ENCODE measurements at regions not wholly inside any gene's neighbourhood (a gene's known extent, or its start where the extent isn't known, plus 50 kb on each side); places are given as distances from the start of the nearest gene placed in this dataset.

DNA sequence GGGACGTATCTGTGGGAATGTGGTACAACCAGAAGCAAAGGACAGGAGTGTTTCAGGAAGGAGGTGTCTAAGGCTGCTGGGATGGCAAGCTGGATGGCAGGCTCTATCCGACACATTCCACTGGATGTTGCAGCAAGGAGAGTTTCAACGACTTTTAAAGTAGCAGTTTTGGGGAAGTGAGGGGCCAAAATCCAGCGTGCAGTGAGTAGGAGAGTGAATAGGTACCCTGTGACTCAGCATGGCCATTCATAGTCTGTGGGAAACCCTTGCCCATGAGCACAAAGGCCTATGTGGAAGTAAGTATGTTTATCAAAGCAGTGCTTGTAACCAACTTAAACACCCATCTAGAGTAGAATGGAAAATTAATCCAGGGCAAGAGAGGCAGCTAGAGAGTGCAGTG is 664.7 kb downstream of the ACTL7B start:
- no peak overlapping the region for H3K4me3 ChIP-seq (ENCODE audit: control insufficient read depth in 1 of 7, extremely low read depth in 1 of 7, insufficient read depth in 4 of 7, low read depth in 2 of 7, low read length in 6 of 7)
- H3K9me3 ChIP-seq (ENCODE audit: control extremely low read depth in 1 of 5, control insufficient read depth in 4 of 5, insufficient read depth in 2 of 5, low read depth in 1 of 5, low read length in 4 of 5), result no peaks in the 10 kb centered on the region
- H3K36me3 ChIP-seq (ENCODE audit: control insufficient read depth in 4 of 4, insufficient read depth in 4 of 4, low read length in 3 of 4), result no peaks in the 10 kb centered on the region
- peaks cover 0 to 5% (median 2%) of the 10 kb centered on the region in 4 experiments for H3K4me1 ChIP-seq (ENCODE audit: control extremely low read depth in 1 of 4, control insufficient read depth in 4 of 4, insufficient read depth in 4 of 4, low read length in 3 of 4)
- no peak overlapping the region for H3K27ac ChIP-seq (ENCODE audit: insufficient read depth in 1 of 2, low read depth in 1 of 2, low read length in 2 of 2, poor library complexity in 1 of 2, severe bottlenecking in 2 of 2)
- ChIA-PET POLR2A (no interaction called here), CTCF (interaction anchor here (0.9 kb wide), 1 partner anchor 9 kb away, joined by 4 read pairs; no protein-coding TSS in a partner anchor)
- peak; percentile 28 to 82 (median 79) for DNase-seq
- no peaks in the 10 kb centered on the region for H3K27me3 ChIP-seq (replicated peaks in 2 of 5; ENCODE audit: control insufficient read depth in 4 of 5, insufficient read depth in 5 of 5, low read length in 4 of 5)
- WGBS (ENCODE audit: insufficient coverage), result 47% methylated on average over 4 of the region's 4 CpGs

DNA sequence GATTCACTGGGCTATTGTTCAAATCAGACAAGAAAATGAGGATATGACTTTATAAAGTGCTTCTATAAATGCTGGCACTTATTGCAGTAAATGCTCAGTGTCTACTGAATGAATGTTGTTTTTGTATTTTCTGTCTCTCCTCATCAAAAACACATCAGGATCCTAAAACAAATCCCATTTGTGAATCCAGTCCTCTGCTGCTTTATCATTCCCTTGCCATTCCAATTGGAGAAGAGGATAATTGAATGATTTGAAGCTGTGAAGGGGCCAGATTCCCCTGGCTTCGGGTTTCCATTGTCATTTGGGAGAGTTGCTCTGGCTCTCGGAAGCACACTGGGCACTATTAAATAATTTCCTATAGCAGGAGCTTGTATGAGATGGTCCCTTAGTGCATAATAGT is 666.8 kb downstream of the ACTL7B start:
- DNase-seq, result no peak
- 83% methylated on average over 1 of the region's 2 CpGs for WGBS (ENCODE audit: insufficient coverage)
- POLR2A ChIA-PET, result interaction anchor here (0.6 kb wide), 1 partner anchor 47 kb away, joined by 4 read pairs; no protein-coding TSS in a partner anchor

DNA sequence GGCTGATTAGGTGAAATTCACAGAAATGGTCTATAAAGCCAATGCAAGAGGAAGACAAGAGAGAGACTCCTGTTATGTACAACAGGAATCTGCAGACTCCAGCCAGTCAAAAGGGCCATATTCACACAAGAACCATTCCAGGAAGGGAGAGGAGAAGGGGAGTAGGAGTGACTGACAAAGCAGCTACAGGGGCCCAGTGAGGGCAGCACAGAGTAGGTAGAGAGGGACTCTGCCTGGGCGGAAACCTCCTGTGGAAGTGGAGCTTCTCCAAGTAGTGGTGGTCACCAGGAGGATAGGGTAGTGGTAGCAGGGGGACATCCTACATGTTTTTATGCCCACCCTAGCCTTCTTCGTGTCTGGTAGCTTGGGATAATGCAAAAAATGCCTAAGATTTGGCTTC is 667.3 kb downstream of the ACTL7B start:
- Histone ChIP-seq H3K9me3 (ENCODE audit: control extremely low read depth in 1 of 5, control insufficient read depth in 4 of 5, insufficient read depth in 2 of 5, low read depth in 1 of 5, low read length in 4 of 5) (no peaks in the 10 kb centered on the region), H3K27ac (ENCODE audit: insufficient read depth in 1 of 2, low read depth in 1 of 2, low read length in 2 of 2, poor library complexity in 1 of 2, severe bottlenecking in 2 of 2) (no peak overlapping the region), H3K4me3 (ENCODE audit: control insufficient read depth in 1 of 7, extremely low read depth in 1 of 7, insufficient read depth in 4 of 7, low read depth in 2 of 7, low read length in 6 of 7) (no peak overlapping the region), H3K27me3 (replicated peaks in 2 of 5; ENCODE audit: control insufficient read depth in 4 of 5, insufficient read depth in 5 of 5, low read length in 4 of 5) (no peaks in the 10 kb centered on the region), H3K4me1 (ENCODE audit: control extremely low read depth in 1 of 4, control insufficient read depth in 4 of 4, insufficient read depth in 4 of 4, low read length in 3 of 4) (peaks cover 0 to 12% (median 8%) of the 10 kb centered on the region in 4 experiments), H3K36me3 (ENCODE audit: control insufficient read depth in 4 of 4, insufficient read depth in 4 of 4, low read length in 3 of 4) (no peaks in the 10 kb centered on the region)
- 100% methylated on average over 2 of the region's 2 CpGs for WGBS (ENCODE audit: insufficient coverage)
- ChIA-PET CTCF (interaction anchor here (0.5 kb wide), 1 partner anchor 689 kb away, joined by 3 read pairs; no protein-coding TSS in a partner anchor), POLR2A (no interaction called here)
- DNase-seq, result no peak

More for the DNA sequence above, 666.8 kb downstream of the ACTL7B start:
- H3K36me3 ChIP-seq (ENCODE audit: control insufficient read depth in 4 of 4, insufficient read depth in 4 of 4, low read length in 3 of 4), result no peaks in the 10 kb centered on the region
- H3K9me3 ChIP-seq (ENCODE audit: control extremely low read depth in 1 of 5, control insufficient read depth in 4 of 5, insufficient read depth in 2 of 5, low read depth in 1 of 5, low read length in 4 of 5), result no peaks in the 10 kb centered on the region
- H3K27ac ChIP-seq (ENCODE audit: insufficient read depth in 1 of 2, low read depth in 1 of 2, low read length in 2 of 2, poor library complexity in 1 of 2, severe bottlenecking in 2 of 2), result no peak overlapping the region
- H3K4me3 ChIP-seq (ENCODE audit: control insufficient read depth in 1 of 7, extremely low read depth in 1 of 7, insufficient read depth in 4 of 7, low read depth in 2 of 7, low read length in 6 of 7), result no peak overlapping the region
- H3K4me1 ChIP-seq (ENCODE audit: control extremely low read depth in 1 of 4, control insufficient read depth in 4 of 4, insufficient read depth in 4 of 4, low read length in 3 of 4), result peaks cover 0 to 12% (median 8%) of the 10 kb centered on the region in 4 experiments
- CTCF ChIA-PET, result interaction anchor here (0.5 kb wide), 1 partner anchor 689 kb away, joined by 3 read pairs; no protein-coding TSS in a partner anchor
- H3K27me3 ChIP-seq (replicated peaks in 2 of 5; ENCODE audit: control insufficient read depth in 4 of 5, insufficient read depth in 5 of 5, low read length in 4 of 5), result no peaks in the 10 kb centered on the region

DNA sequence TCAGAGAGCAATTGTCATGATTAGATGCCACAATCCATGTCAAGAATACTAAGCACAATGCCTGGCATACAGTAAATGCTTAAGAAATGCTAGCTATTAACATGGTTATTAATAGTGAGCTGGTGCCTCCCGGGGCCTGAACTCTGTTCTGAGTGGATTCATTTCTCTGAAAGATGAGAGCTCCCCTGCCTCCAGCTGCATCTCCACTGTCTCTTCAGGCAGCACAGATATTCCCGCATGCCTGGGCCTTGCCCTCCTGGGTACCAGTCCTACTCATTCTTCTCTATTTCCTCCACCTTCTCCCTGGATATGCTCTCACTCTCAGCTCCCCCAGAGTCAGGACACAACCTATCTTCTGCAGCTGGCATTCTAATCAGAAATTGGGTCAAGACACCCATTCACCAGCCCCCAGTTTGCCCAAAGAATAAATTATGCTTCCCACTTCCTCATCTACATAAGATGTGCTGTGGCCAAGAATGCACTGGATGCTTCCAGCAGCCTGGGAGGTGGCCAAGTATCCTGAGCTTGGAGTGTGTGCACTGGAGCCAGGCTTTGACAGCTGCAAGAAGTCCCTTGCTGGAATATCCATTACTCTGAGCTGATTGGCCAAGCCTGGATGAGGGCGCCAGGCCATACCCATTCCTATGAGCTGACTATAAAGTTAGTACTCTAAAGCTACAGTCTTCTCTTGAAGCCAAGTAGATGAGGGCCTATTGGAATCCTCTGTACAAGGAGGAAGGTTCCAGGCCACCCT is 669.0 kb downstream of the ACTL7B start:
- Histone ChIP-seq H3K27me3 (replicated peaks in 2 of 5; ENCODE audit: control insufficient read depth in 4 of 5, insufficient read depth in 5 of 5, low read length in 4 of 5) (no peaks in the 10 kb centered on the region), H3K27ac (ENCODE audit: insufficient read depth in 1 of 2, low read depth in 1 of 2, low read length in 2 of 2, poor library complexity in 1 of 2, severe bottlenecking in 2 of 2) (no peak overlapping the region), H3K4me1 (ENCODE audit: control extremely low read depth in 1 of 4, control insufficient read depth in 4 of 4, insufficient read depth in 4 of 4, low read length in 3 of 4) (peaks cover 0 to 16% (median 10%) of the 10 kb centered on the region in 4 experiments), H3K9me3 (ENCODE audit: control extremely low read depth in 1 of 5, control insufficient read depth in 4 of 5, insufficient read depth in 2 of 5, low read depth in 1 of 5, low read length in 4 of 5) (no peaks in the 10 kb centered on the region), H3K36me3 (ENCODE audit: control insufficient read depth in 4 of 4, insufficient read depth in 4 of 4, low read length in 3 of 4) (no peaks in the 10 kb centered on the region), H3K4me3 (ENCODE audit: control insufficient read depth in 1 of 7, extremely low read depth in 1 of 7, insufficient read depth in 4 of 7, low read depth in 2 of 7, low read length in 6 of 7) (no peak overlapping the region)
- POLR2A ChIA-PET, result no interaction called here
- CTCF ChIA-PET, result interaction anchor here (0.8 to 1.2 kb wide), 2 partner anchors 20 to 22 kb away, joined by 3 to 5 read pairs; no protein-coding TSS in a partner anchor
- no peak for DNase-seq
- 96% methylated on average over 3 of the region's 3 CpGs for WGBS (ENCODE audit: insufficient coverage)

DNA sequence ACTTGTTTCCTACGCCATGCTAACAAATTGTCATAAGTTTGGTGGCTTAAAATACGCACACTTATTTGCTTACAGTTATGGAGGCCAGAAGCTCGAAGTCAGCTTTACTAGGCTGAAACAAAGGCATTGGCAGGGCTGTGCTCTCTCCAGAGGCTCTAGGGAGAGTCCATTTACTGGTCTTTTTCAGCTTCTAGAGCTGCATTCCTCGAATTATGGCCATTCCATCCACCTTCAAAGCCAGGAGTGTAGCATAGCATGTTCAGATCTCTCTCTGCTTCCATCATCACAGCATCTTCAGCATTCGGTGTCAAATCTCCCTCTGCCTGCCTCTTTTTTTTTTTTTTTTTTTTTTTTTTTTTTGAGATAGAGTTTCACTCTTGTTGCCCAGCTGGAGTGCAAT is 670.2 kb downstream of the ACTL7B start:
- WGBS (ENCODE audit: insufficient coverage), result 98% methylated on average over 4 of the region's 5 CpGs
- Histone ChIP-seq H3K4me1 (ENCODE audit: control extremely low read depth in 1 of 4, control insufficient read depth in 4 of 4, insufficient read depth in 4 of 4, low read length in 3 of 4) (peaks cover 0 to 16% (median 6%) of the 10 kb centered on the region in 4 experiments), H3K36me3 (ENCODE audit: control insufficient read depth in 4 of 4, insufficient read depth in 4 of 4, low read length in 3 of 4) (no peaks in the 10 kb centered on the region), H3K9me3 (ENCODE audit: control extremely low read depth in 1 of 5, control insufficient read depth in 4 of 5, insufficient read depth in 2 of 5, low read depth in 1 of 5, low read length in 4 of 5) (no peaks in the 10 kb centered on the region), H3K4me3 (ENCODE audit: control insufficient read depth in 1 of 7, extremely low read depth in 1 of 7, insufficient read depth in 4 of 7, low read depth in 2 of 7, low read length in 6 of 7) (no peak overlapping the region), H3K27me3 (replicated peaks in 2 of 5; ENCODE audit: control insufficient read depth in 4 of 5, insufficient read depth in 5 of 5, low read length in 4 of 5) (no peaks in the 10 kb centered on the region), H3K27ac (ENCODE audit: insufficient read depth in 1 of 2, low read depth in 1 of 2, low read length in 2 of 2, poor library complexity in 1 of 2, severe bottlenecking in 2 of 2) (no peak overlapping the region)
- DNase-seq, result no peak
- ChIA-PET POLR2A (no interaction called here), CTCF (interaction anchor here (0.7 to 1.2 kb wide), 2 partner anchors 8 to 171 kb away, joined by 3 read pairs; no protein-coding TSS in a partner anchor)

DNA sequence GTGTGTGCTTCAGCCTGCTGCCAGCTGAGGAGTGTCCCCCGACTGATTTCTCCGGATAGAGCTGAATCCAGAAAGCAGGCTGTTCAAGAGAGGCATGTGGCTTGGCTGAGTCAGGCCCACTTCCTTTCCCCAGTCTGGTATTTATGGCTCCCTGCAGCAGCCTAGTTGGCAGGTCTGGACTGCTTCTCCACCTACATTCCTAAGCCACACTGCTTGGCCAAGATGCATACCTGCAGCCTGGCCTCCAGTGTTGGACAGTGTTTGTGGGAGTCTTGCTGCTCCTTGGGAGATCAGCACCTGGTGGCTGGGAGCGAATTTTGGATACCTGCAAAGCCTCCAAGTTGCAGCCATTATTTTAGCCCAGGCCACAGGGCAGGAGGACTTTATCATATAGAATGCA is 670.8 kb downstream of the ACTL7B start:
- no peaks in the 10 kb centered on the region for H3K36me3 ChIP-seq (ENCODE audit: control insufficient read depth in 4 of 4, insufficient read depth in 4 of 4, low read length in 3 of 4)
- no peak overlapping the region for H3K4me3 ChIP-seq (ENCODE audit: control insufficient read depth in 1 of 7, extremely low read depth in 1 of 7, insufficient read depth in 4 of 7, low read depth in 2 of 7, low read length in 6 of 7)
- 38% methylated on average over 3 of the region's 3 CpGs for whole genome bisulfite sequencing (ENCODE audit: insufficient coverage)
- no peak overlapping the region for H3K27ac ChIP-seq (ENCODE audit: insufficient read depth in 1 of 2, low read depth in 1 of 2, low read length in 2 of 2, poor library complexity in 1 of 2, severe bottlenecking in 2 of 2)
- H3K9me3 ChIP-seq (ENCODE audit: control extremely low read depth in 1 of 5, control insufficient read depth in 4 of 5, insufficient read depth in 2 of 5, low read depth in 1 of 5, low read length in 4 of 5), result no peaks in the 10 kb centered on the region
- H3K4me1 ChIP-seq (ENCODE audit: control extremely low read depth in 1 of 4, control insufficient read depth in 4 of 4, insufficient read depth in 4 of 4, low read length in 3 of 4), result peaks cover 0 to 16% (median 6%) of the 10 kb centered on the region in 4 experiments
- ChIA-PET POLR2A (no interaction called here), CTCF (interaction anchor here (1.2 kb wide), 1 partner anchor 7 kb away, joined by 3 read pairs; no protein-coding TSS in a partner anchor)
- DNase-seq, result peak in 2 of 3 donors; percentile 36 to 51
- no peaks in the 10 kb centered on the region for H3K27me3 ChIP-seq (replicated peaks in 2 of 5; ENCODE audit: control insufficient read depth in 4 of 5, insufficient read depth in 5 of 5, low read length in 4 of 5)

DNA sequence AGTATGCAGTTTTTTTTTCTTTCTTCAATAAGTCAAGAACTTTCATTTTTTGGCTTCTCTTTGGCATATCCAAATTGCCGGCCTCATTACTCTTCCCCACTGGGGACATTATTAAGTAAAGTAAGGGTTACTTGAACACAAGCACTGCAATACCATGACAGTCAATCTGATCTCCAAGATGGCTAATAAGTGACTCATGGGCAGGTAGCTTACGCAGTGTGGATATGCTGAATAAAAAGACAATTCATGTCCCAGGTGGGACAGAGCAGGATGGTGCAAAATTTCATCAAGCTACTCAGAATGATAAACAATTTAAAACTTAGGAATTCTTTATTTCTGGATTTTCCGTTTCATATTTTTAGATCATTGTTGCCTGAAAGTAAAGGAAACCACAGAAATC is 671.8 kb downstream of the ACTL7B start:
- DNase-seq, result no peak
- no peaks in the 10 kb centered on the region for H3K27me3 ChIP-seq (replicated peaks in 2 of 5; ENCODE audit: control insufficient read depth in 4 of 5, insufficient read depth in 5 of 5, low read length in 4 of 5)
- no peak overlapping the region for H3K4me3 ChIP-seq (ENCODE audit: control insufficient read depth in 1 of 7, extremely low read depth in 1 of 7, insufficient read depth in 4 of 7, low read depth in 2 of 7, low read length in 6 of 7)
- H3K36me3 ChIP-seq (ENCODE audit: control insufficient read depth in 4 of 4, insufficient read depth in 4 of 4, low read length in 3 of 4), result no peaks in the 10 kb centered on the region
- H3K27ac ChIP-seq (ENCODE audit: insufficient read depth in 1 of 2, low read depth in 1 of 2, low read length in 2 of 2, poor library complexity in 1 of 2, severe bottlenecking in 2 of 2), result no peak overlapping the region
- H3K9me3 ChIP-seq (ENCODE audit: control extremely low read depth in 1 of 5, control insufficient read depth in 4 of 5, insufficient read depth in 2 of 5, low read depth in 1 of 5, low read length in 4 of 5), result no peaks in the 10 kb centered on the region
- 100% methylated on average over 2 of the region's 3 CpGs for WGBS (ENCODE audit: insufficient coverage)
- ChIA-PET CTCF (interaction anchor here (0.7 kb wide), 1 partner anchor 231 kb away, joined by 3 read pairs; no protein-coding TSS in a partner anchor), POLR2A (no interaction called here)
- peaks cover 0 to 16% (median 6%) of the 10 kb centered on the region in 4 experiments for H3K4me1 ChIP-seq (ENCODE audit: control extremely low read depth in 1 of 4, control insufficient read depth in 4 of 4, insufficient read depth in 4 of 4, low read length in 3 of 4)

All from common myeloid progenitor, CD34-positive (primary cell).